PC-9 (cell line): ENCODE measurements at regions not wholly inside any gene's neighbourhood (a gene's known extent, or its start where the extent isn't known, plus 50 kb on each side); places are given as distances from the start of the nearest gene placed in this dataset.

Experiments used
- BruUV-seq: library from RNA; stranded (reverse); fragments of 400-500 nt; replicated peaks from 2 replicates; lab custom pipeline; 2021; lab: Mats Ljungman, UMichigan
- CTCF ChIA-PET: fragments of 300-600 bp; sonication (Branson Sonifier 250); formaldehyde crosslinking; loops from one replicate; lab custom pipeline; 2022; ENCODE audit warnings: antibody characterized with exemption; lab: Charles Lee
- POLR2A ChIA-PET: fragments of 300-600 bp; sonication (Branson Sonifier 250); formaldehyde crosslinking; loops from one replicate; lab custom pipeline; 2022; ENCODE audit warnings: antibody characterized with exemption; ENCODE audit not compliant: unreplicated experiment; lab: Charles Lee
- DNase-seq, 2 experiments: peaks; one replicate each; pipeline versions ENCODE4 v3.0.0 to v3.0.0-alpha.2; 2015 to 2022; ENCODE audit warnings: mixed read lengths in 1 of 2
- H2AFZ ChIP-seq: fragments of 200-600 bp; sonication (generic); 2 replicates; pipeline ENCODE4 v1.8.1; 2017; ENCODE audit warnings: antibody characterized with exemption
- H3F3A ChIP-seq: fragments of 200-600 bp; sonication (generic); 2 replicates; pipeline ENCODE4 v1.8.1; 2017; ENCODE audit warnings: antibody characterized with exemption, mild to moderate bottlenecking, low read depth; ENCODE audit not compliant: insufficient read depth
- H3K27ac ChIP-seq: fragments of 200-600 bp; sonication (generic); 2 replicates; pipeline ENCODE4 v1.6.1; 2016; ENCODE audit warnings: mixed run types
- H3K27me3 ChIP-seq: fragments of 200-600 bp; sonication (generic); 2 replicates; pipeline ENCODE4 v1.6.1; 2016; ENCODE audit warnings: low read depth, mixed run types; ENCODE audit not compliant: insufficient read depth
- H3K36me3 ChIP-seq: fragments of 200-600 bp; sonication (generic); 2 replicates; pipeline ENCODE4 v1.6.1; 2016; ENCODE audit warnings: low read depth, mixed run types
- H3K4me1 ChIP-seq: fragments of 200-600 bp; sonication (generic); replicated peaks from 2 replicates; pipeline ENCODE4 v1.6.1; 2016; ENCODE audit warnings: mixed run types; ENCODE audit not compliant: insufficient read depth
- H3K4me2 ChIP-seq: fragments of 200-600 bp; sonication (generic); 2 replicates; pipeline ENCODE4 v1.6.1; 2017; ENCODE audit warnings: mixed run types
- H3K4me3 ChIP-seq: fragments of 200-600 bp; sonication (generic); 2 replicates; pipeline ENCODE4 v1.6.1; 2016; ENCODE audit warnings: mixed run types
- H3K79me2 ChIP-seq: fragments of 200-600 bp; sonication (generic); 2 replicates; pipeline ENCODE4 v1.6.1; 2017; ENCODE audit warnings: low read depth, mixed run types
- H3K9me2 ChIP-seq: fragments of 200-600 bp; sonication (generic); 2 replicates; pipeline ENCODE4 v1.8.1; 2017; ENCODE audit warnings: mild to moderate bottlenecking; ENCODE audit not compliant: insufficient read depth
- H3K9me3 ChIP-seq: fragments of 200-600 bp; sonication (generic); 2 replicates; pipeline ENCODE4 v1.8.1; 2016; ENCODE audit warnings: low read depth; ENCODE audit not compliant: insufficient read depth
- H4K20me1 ChIP-seq: fragments of 200-600 bp; sonication (generic); 2 replicates; pipeline ENCODE4 v1.8.1; 2017; ENCODE audit not compliant: insufficient read depth
- CTCF ChIP-seq: fragments of 200-600 bp; sonication (generic); conservative IDR thresholded peaks from 2 replicates; pipeline ENCODE4 v1.6.1; 2017; ENCODE audit warnings: mixed run types, antibody characterized with exemption, mild to moderate bottlenecking, moderate library complexity
- EZH2 ChIP-seq: fragments of 200-600 bp; sonication (generic); IDR thresholded peaks from 2 replicates; pipeline ENCODE4 v1.8.0; 2017; ENCODE audit warnings: antibody characterized with exemption, low read depth
- intact Hi-C: fragments of 100-400 bp; cut with micrococcal nuclease; formaldehyde crosslinking; loops from one replicate; pipeline ENCODE4 v1.10.0; 2022; ENCODE audit not compliant: unreplicated experiment

- H3K79me2 ChIP-seq, result no peaks in the 10 kb centered on the region
- CTCF ChIA-PET, result no interaction called here
- H3K36me3 ChIP-seq, result no peaks in the 10 kb centered on the region
- DNase-seq, result no peak
- peaks cover 53% of the 10 kb centered on the region for H3K4me1 ChIP-seq
- intact Hi-C loops, result no loop called here
- no peaks in the 10 kb centered on the region for H4K20me1 ChIP-seq
- POLR2A ChIA-PET, result interaction anchor here (0.6 to 0.8 kb wide), 4 partner anchors 27 to 161 kb away, joined by 3 to 15 read pairs (median 4); no protein-coding TSS in a partner anchor
- H3K4me2 ChIP-seq, result peak overlapping the region; percentile 80
- H3K9me3 ChIP-seq, result no peaks in the 10 kb centered on the region; the same call in 1 of the 2 replicates
- peaks cover 38% of the 10 kb centered on the region for H3F3A ChIP-seq
- H3K4me3 ChIP-seq, result peak overlapping the region; percentile 31; the same call in 1 of the 2 replicates
- no peaks in the 10 kb centered on the region for H3K9me2 ChIP-seq
- peak overlapping the region; percentile 53; the same call in 1 of the 2 replicates for H2AFZ ChIP-seq
- BruUV-seq, result no TSS peak
- TF ChIP-seq CTCF, result no peak
- H3K27me3 ChIP-seq, result no peaks in the 10 kb centered on the region
- H3K27ac ChIP-seq, result peak overlapping the region; percentile 90
Measured at GRCh38 chr1:234531151-234531635, 52.2 kb upstream of the TARBP1 start.

- H3F3A ChIP-seq, result peaks cover 38% of the 10 kb centered on the region
- CTCF ChIA-PET, result no interaction called here
- no peak overlapping the region for H2AFZ ChIP-seq
- no TSS peak for BruUV-seq
- H3K4me3 ChIP-seq, result no peak overlapping the region
- H3K4me1 ChIP-seq, result peaks cover 53% of the 10 kb centered on the region
- H3K36me3 ChIP-seq, result no peaks in the 10 kb centered on the region
- POLR2A ChIA-PET, result no interaction called here
- no peak overlapping the region for H3K27ac ChIP-seq
- H3K79me2 ChIP-seq, result no peaks in the 10 kb centered on the region
- DNase-seq, result no peak
- H3K9me3 ChIP-seq, result no peaks in the 10 kb centered on the region; the same call in 1 of the 2 replicates
- TF ChIP-seq CTCF (no peak), EZH2 (no peak)
- H3K4me2 ChIP-seq, result no peak overlapping the region
- no peaks in the 10 kb centered on the region for H3K27me3 ChIP-seq
- intact Hi-C loops, result no loop called here
- no peaks in the 10 kb centered on the region for H4K20me1 ChIP-seq
- no peaks in the 10 kb centered on the region for H3K9me2 ChIP-seq
Measured at GRCh38 chr1:234530672-234531071, 51.7 kb upstream of the TARBP1 start.

GRCh38 chr1:234529950-234530237 is 50.9 kb upstream of the TARBP1 start:
- no peaks in the 10 kb centered on the region for H3K79me2 ChIP-seq
- POLR2A ChIA-PET, result interaction anchor here (0.6 to 0.9 kb wide), 2 partner anchors 70 to 445 kb away, joined by 4 to 6 read pairs; no protein-coding TSS in a partner anchor
- no peaks in the 10 kb centered on the region for H3K9me2 ChIP-seq
- no peak overlapping the region for H2AFZ ChIP-seq
- no peaks in the 10 kb centered on the region for H3K9me3 ChIP-seq
- no peak overlapping the region for H3K27ac ChIP-seq
- no peak overlapping the region for H3K4me2 ChIP-seq
- H3K27me3 ChIP-seq, result no peaks in the 10 kb centered on the region
- no peak for TF ChIP-seq CTCF
- TF ChIP-seq EZH2, result no peak
- intact Hi-C loops, result no loop called here
- peaks cover 33% of the 10 kb centered on the region for H3F3A ChIP-seq
- DNase-seq, result no peak
- BruUV-seq, result no TSS peak
- H4K20me1 ChIP-seq, result no peaks in the 10 kb centered on the region
- CTCF ChIA-PET, result interaction anchor here (0.6 kb wide), 1 partner anchor 40 kb away, joined by 3 read pairs; no protein-coding TSS in a partner anchor
- H3K4me1 ChIP-seq, result peaks cover 53% of the 10 kb centered on the region
- no peak overlapping the region for H3K4me3 ChIP-seq
- no peaks in the 10 kb centered on the region for H3K36me3 ChIP-seq
